CD4-positive, alpha-beta T cell (primary cell): ENCODE measurements at regions not wholly inside any gene's neighbourhood (a gene's known extent, or its start where the extent isn't known, plus 50 kb on each side); places are given as distances from the start of the nearest gene placed in this dataset.

Experiments
- ATAC-seq: fragments of 200-7000 bp; cut with Tn5 transposase; one replicate; pipeline ENCODE4 v1.10.0; 2022; ENCODE audit warnings: mild to moderate bottlenecking; ENCODE audit not compliant: poor library complexity
- CTCF ChIA-PET: fragments of 350-600 bp; sonication (Branson Sonifier 250); formaldehyde crosslinking; loops from one replicate; lab custom pipeline; 2021; ENCODE audit warnings: antibody characterized with exemption, inconsistent platforms; lab: Charles Lee
- POLR2A ChIA-PET: fragments of 350-600 bp; sonication (Branson Sonifier 250); formaldehyde crosslinking; loops from one replicate; lab custom pipeline; 2021; ENCODE audit warnings: antibody characterized with exemption, inconsistent platforms; lab: Charles Lee
- DNase-seq, 14 experiments: peaks; one replicate each; pipeline ENCODE4 v3.0.0-alpha.2; 2013 to 2020; ENCODE audit warnings: mixed read lengths in 2 of 14
- H3K27ac ChIP-seq, 2 donors: one replicate each; pipeline versions ENCODE4 v1.5.1 to v1.7.0; 2013; ENCODE audit warnings: low read length in 2 of 2, low read depth in 1 of 2, mild to moderate bottlenecking in 1 of 2
- H3K27me3 ChIP-seq, 2 experiments: 1 replicate in 1 of 2; 2 replicates in 1 of 2; pipeline versions ENCODE4 v1.6.1 to v1.7.0; 2013; ENCODE audit warnings: low read length in 2 of 2, control low read depth in 1 of 2, mild to moderate bottlenecking in 1 of 2, moderate library complexity in 1 of 2; ENCODE audit not compliant: insufficient read depth in 2 of 2, control insufficient read depth in 1 of 2
- H3K36me3 ChIP-seq: one replicate; pipeline ENCODE4 v1.6.1; 2013; ENCODE audit warnings: low read length, control low read depth; ENCODE audit not compliant: insufficient read depth
- H3K4me1 ChIP-seq: one replicate; pipeline ENCODE4 v1.6.1; 2013; ENCODE audit warnings: low read length, control low read depth; ENCODE audit not compliant: insufficient read depth
- H3K4me3 ChIP-seq: one replicate; pipeline ENCODE4 v1.5.1; 2013; ENCODE audit warnings: mild to moderate bottlenecking, low read length, moderate library complexity
- H3K9me3 ChIP-seq, 2 experiments: 1 replicate in 1 of 2; 2 replicates in 1 of 2; pipeline versions ENCODE4 v1.6.1 to v1.7.0; 2013; ENCODE audit warnings: low read length in 2 of 2, mild to moderate bottlenecking in 2 of 2, control low read depth in 1 of 2, moderate library complexity in 1 of 2; ENCODE audit not compliant: control insufficient read depth in 1 of 2, insufficient read depth in 1 of 2
- H3K27ac Mint-ChIP-seq: one replicate; pipeline ENCODE4 v1.8.0; 2020; ENCODE audit warnings: mixed read lengths
- H3K27me3 Mint-ChIP-seq: one replicate; pipeline ENCODE4 v1.8.0; 2021; ENCODE audit warnings: mixed read lengths
- H3K36me3 Mint-ChIP-seq: one replicate; pipeline ENCODE4 v1.8.0; 2021; ENCODE audit warnings: low read depth, mixed read lengths
- H3K4me1 Mint-ChIP-seq: one replicate; pipeline ENCODE4 v1.8.0; 2021; ENCODE audit warnings: low read depth, mixed read lengths
- H3K4me3 Mint-ChIP-seq: one replicate; pipeline ENCODE4 v1.8.0; 2020; ENCODE audit warnings: mild to moderate bottlenecking, mixed read lengths
- H3K9me3 Mint-ChIP-seq: one replicate; pipeline ENCODE4 v1.8.0; 2020; ENCODE audit warnings: mixed read lengths
- CTCF ChIP-seq: fragments of 200-600 bp; IDR thresholded peaks from one replicate; pipeline ENCODE4 v1.8.0; 2022; ENCODE audit warnings: antibody characterized with exemption, mild to moderate bottlenecking
- intact Hi-C, 2 experiments: fragments of 100-400 bp; cut with DNase I in 1 of 2; cut with micrococcal nuclease in 1 of 2; formaldehyde crosslinking; loops; one replicate each; pipeline versions ENCODE4 v1.15.1 to v1.9.0; 2023 to 2025; cut with DNase I, micrococcal nuclease

DNA sequence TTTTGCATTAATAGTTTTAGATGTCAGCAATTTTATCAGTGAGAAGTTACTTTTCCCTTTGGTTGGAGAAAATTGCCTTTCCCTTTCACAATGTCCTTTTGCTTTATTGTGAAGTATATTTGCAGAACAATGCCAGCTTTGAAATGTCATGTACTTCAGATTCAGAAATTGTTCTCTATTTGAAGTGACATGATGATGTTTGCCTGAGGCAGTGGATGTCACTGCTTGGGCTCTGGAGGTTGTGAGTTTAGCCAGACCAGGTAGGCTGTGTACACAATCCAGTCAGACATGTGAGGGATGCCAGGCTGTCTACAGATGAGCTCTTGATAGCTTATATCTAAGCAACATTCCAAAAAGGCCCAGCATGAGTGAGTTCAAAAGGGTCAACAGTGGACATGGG is 451.9 kb upstream of the FBXO33 start:
- H3K27me3 Mint-ChIP-seq: no peaks in the 10 kb centered on the region
- no peak overlapping the region for H3K4me3 Mint-ChIP-seq
- H3K4me1 Mint-ChIP-seq: no peaks in the 10 kb centered on the region
- ChIA-PET CTCF (no interaction called here), POLR2A (no interaction called here)
- no peaks in the 10 kb centered on the region for H3K27me3 ChIP-seq
- no peak for TF ChIP-seq CTCF
- intact Hi-C loops: no loop called here
- no peaks in the 10 kb centered on the region for H3K36me3 ChIP-seq
- no peak overlapping the region for H3K27ac ChIP-seq
- H3K4me3 ChIP-seq: no peak overlapping the region
- H3K9me3 Mint-ChIP-seq: peaks cover 7% of the 10 kb centered on the region
- H3K36me3 Mint-ChIP-seq: no peaks in the 10 kb centered on the region
- no peak for ATAC-seq
- no peaks in the 10 kb centered on the region for H3K4me1 ChIP-seq
- H3K9me3 ChIP-seq: peaks cover 5 to 12% of the 10 kb centered on the region in 2 experiments
- no peak overlapping the region for H3K27ac Mint-ChIP-seq
- no peak for DNase-seq

DNA sequence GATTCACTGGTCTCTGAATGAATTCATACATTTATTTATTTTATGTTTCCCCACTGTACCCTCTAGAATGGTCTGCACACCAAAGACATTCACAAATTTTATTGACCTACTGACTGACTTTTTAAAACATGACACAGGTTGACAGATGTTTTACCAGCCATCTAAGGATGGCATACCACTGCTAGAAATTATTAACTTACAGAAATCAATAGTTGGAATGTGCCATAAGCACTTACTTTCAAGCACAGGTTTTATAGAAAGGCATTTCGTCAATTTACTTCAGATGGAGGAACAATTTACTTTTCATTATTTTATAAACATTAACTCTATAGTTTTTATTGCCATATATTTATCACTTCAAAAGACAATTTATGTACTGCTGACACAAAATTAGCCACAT is 448.7 kb upstream of the FBXO33 start:
- Mint-ChIP-seq H3K4me3 (no peak overlapping the region), H3K9me3 (peaks cover 2% of the 10 kb centered on the region), H3K27me3 (no peaks in the 10 kb centered on the region), H3K27ac (no peak overlapping the region), H3K4me1 (no peaks in the 10 kb centered on the region), H3K36me3 (no peaks in the 10 kb centered on the region)
- Histone ChIP-seq H3K27me3 (no peaks in the 10 kb centered on the region), H3K4me1 (no peaks in the 10 kb centered on the region), H3K4me3 (no peak overlapping the region), H3K36me3 (no peaks in the 10 kb centered on the region), H3K27ac (no peak overlapping the region), H3K9me3 (peaks cover 0 to 7% of the 10 kb centered on the region in 2 experiments)
- TF ChIP-seq CTCF: no peak
- ATAC-seq (no peak), DNase-seq (no peak)
- ChIA-PET POLR2A (no interaction called here), CTCF (no interaction called here)
- intact Hi-C loops: no loop called here

DNA sequence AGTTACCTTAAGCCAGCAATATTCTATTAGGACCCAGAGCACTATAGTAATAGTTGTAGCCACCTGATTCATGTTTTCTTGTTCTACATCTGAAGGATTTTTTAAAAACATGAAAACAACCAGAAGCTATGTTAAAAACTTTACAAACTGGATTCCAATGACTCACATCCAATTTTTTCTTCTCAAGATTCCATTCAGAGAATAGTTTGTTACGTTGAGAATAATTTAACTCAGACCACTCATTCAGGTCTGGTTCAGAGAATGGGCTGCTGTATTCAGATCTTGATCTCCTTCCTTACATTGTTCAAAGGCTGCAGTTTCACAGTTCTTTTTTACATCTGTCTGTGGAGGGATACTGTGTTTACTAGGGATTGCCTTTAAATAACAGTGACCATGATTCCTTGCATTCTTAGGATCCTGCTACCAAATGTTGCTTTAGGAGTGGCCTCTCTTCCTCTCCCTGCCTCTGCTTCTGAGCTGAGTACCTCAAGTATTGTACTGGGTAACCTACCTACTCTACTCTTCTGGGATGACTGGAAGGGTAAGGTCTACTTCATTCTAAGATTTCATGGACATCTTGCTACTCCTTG is 448.0 kb upstream of the FBXO33 start:
- no peak overlapping the region for H3K27ac Mint-ChIP-seq
- H3K36me3 Mint-ChIP-seq: no peaks in the 10 kb centered on the region
- no peak overlapping the region for H3K27ac ChIP-seq
- no peaks in the 10 kb centered on the region for H3K4me1 Mint-ChIP-seq
- H3K36me3 ChIP-seq: no peaks in the 10 kb centered on the region
- H3K9me3 ChIP-seq: peaks cover 0 to under 1% of the 10 kb centered on the region in 2 experiments
- ATAC-seq (no peak), DNase-seq (no peak)
- no peaks in the 10 kb centered on the region for H3K4me1 ChIP-seq
- H3K27me3 Mint-ChIP-seq: no peaks in the 10 kb centered on the region
- H3K4me3 Mint-ChIP-seq: no peak overlapping the region
- no peak overlapping the region for H3K4me3 ChIP-seq
- POLR2A ChIA-PET: no interaction called here
- CTCF ChIA-PET: no interaction called here
- intact Hi-C loops: no loop called here
- no peaks in the 10 kb centered on the region for H3K27me3 ChIP-seq
- H3K9me3 Mint-ChIP-seq: peaks cover 2% of the 10 kb centered on the region
- no peak for TF ChIP-seq CTCF
